ENCODE measurements at regions not wholly inside any gene's neighbourhood (a gene's known extent, or its start where the extent isn't known, plus 50 kb on each side); places are given as distances from the start of the nearest gene placed in this dataset.

DNA sequence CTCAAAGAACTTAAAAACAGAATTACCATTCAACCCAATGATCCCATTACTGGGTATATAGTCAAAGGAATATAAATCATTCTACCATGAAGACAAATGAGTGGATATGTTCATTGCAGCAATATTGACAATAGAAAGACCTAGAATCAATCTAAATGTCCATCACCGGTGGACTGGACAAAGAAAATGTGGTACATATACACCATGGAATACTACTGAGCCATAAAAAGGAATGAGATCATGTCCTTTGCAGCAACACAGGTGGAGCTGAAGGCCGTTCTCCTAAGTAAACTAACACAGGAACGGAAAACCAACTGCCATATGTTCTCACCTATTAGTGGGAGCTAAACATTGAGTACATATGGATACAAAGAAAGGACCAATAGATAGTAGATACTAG is 576.7 kb upstream of the CITED2 start:
- H3K36me3 ChIP-seq, result no peaks in the 10 kb centered on the region
- H3K4me1 ChIP-seq, result no peaks in the 10 kb centered on the region
- intact Hi-C loops (cut with DNase I), result no loop called here
- DNase-seq, result no peak
- TF ChIP-seq POLR2A (IDR thresholded peaks at IDR 0.05) (no peak), CTCF (IDR thresholded peaks at IDR 0.05) (no peak)
- WGBS, 4 donors, result 63 to 83% (median 72%) methylated on average over 3 of the region's 3 CpGs
- H3K9me3 ChIP-seq, result peaks cover 0 to 39% (median 12%) of the 10 kb centered on the region in 12 donors
- H3K27ac ChIP-seq, result no peak overlapping the region
- H3K4me3 ChIP-seq, result no peak overlapping the region
- no peak for ATAC-seq
- no peaks in the 10 kb centered on the region for H3K27me3 ChIP-seq

DNA sequence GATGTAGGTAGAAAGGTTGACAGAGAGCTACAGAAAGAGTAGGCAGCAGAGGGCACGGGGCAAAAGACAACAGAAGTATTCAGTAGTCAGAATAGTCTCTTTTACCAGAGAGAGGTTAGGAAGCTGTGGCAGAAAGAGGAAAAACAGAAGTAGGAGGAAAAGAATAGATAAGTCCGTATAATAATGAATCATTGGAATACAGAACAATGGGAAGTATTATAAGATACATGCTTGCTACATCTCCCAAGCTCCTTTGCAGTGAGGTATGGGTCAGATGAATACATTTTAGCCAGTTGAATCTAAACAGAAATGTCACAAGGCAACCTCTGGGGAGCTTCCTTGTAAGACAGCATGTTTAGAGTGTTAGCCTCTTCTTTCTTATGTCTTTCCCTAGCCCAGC is 570.5 kb upstream of the CITED2 start:
- Histone ChIP-seq H3K36me3 (no peaks in the 10 kb centered on the region), H3K27ac (no peak overlapping the region), H3K4me3 (no peak overlapping the region), H3K9me3 (peaks cover 0 to 9% (median 0%) of the 10 kb centered on the region in 12 donors), H3K27me3 (no peaks in the 10 kb centered on the region), H3K4me1 (peaks cover 0 to 28% (median 10%) of the 10 kb centered on the region in 12 donors)
- WGBS, 4 donors, result 81 to 88% (median 82%) methylated on average over 2 of the region's 2 CpGs
- TF ChIP-seq POLR2A (IDR thresholded peaks at IDR 0.05) (no peak), CTCF (IDR thresholded peaks at IDR 0.05) (no peak)
- ATAC-seq (no peak), DNase-seq (no peak)
- intact Hi-C loops (cut with DNase I), result no loop called here

DNA sequence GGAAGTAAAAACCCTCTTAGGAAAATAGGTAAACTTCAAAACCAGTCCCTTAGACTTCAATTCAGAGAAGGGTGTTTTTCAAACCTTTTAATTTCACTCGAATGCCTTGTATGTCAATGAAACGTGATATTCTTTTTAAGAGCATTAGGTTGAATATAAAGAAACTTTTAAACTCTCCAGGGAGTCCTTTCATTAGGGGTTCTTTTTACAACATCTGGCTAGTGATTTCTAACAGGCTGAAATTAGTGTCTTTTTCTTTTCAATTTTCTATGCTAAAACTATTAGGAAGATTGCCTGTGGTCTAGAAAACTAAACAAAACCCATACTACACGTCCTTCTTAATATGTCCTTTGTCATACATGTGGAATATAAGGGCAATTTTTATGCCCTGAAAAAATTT is 569.7 kb upstream of the CITED2 start:
- Histone ChIP-seq H3K36me3 (no peaks in the 10 kb centered on the region), H3K4me3 (no peak overlapping the region), H3K27ac (no peak overlapping the region), H3K9me3 (peaks cover 0 to under 1% (median 0%) of the 10 kb centered on the region in 12 donors), H3K4me1 (peaks cover 0 to 28% (median 10%) of the 10 kb centered on the region in 12 donors), H3K27me3 (no peaks in the 10 kb centered on the region)
- WGBS, 4 donors, result 71 to 77% (median 72%) methylated on average over 3 of the region's 3 CpGs
- ATAC-seq (no peak), DNase-seq (no peak)
- TF ChIP-seq CTCF (IDR thresholded peaks at IDR 0.05) (no peak), POLR2A (IDR thresholded peaks at IDR 0.05) (no peak)
- intact Hi-C loops (cut with DNase I), result no loop called here

DNA sequence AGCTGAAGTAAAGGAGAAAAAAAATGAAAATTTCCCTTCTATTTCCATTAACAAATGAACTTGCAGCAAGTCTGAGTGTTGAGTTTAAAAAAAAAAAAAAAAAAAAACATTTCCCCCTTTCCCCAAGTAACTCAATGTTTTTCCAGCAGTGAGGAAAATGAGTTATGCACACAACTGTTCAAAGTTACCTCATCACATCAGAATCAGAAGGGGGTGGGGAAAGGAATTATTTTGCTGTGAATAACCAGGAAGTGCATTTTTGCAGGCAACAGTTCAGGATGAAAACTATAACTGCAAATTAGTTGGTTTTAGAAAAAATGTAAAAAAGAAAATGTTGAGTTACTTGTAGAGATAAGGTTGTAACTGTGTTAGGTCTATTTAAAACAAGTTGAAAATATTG is 568.9 kb upstream of the CITED2 start:
- ATAC-seq (peak in 3 of 4 donors; percentile 51 to 81 (median 69)), DNase-seq (no peak)
- TF ChIP-seq POLR2A (IDR thresholded peaks at IDR 0.05) (no peak), CTCF (IDR thresholded peaks at IDR 0.05) (no peak)
- peak overlapping the region in 3 of 12 donors; percentile 19 to 52 (median 39) for H3K27ac ChIP-seq
- intact Hi-C loops (cut with DNase I), result no loop called here
- no peaks in the 10 kb centered on the region for H3K36me3 ChIP-seq
- H3K27me3 ChIP-seq, result no peaks in the 10 kb centered on the region
- no peaks in the 10 kb centered on the region for H3K9me3 ChIP-seq
- peaks cover 0 to 28% (median 10%) of the 10 kb centered on the region in 12 donors for H3K4me1 ChIP-seq
- H3K4me3 ChIP-seq, result no peak overlapping the region

All from heart left ventricle (tissue), 16 donors.